ENCODE measurements at regions not wholly inside any gene's neighbourhood (a gene's known extent, or its start where the extent isn't known, plus 50 kb on each side); places are given as distances from the start of the nearest gene placed in this dataset.
"Not testable (repeated sequence)": the region's sequence is repeated elsewhere in the genome, so short reads cannot be mapped to it uniquely, and the experiment has no call there.

DNA sequence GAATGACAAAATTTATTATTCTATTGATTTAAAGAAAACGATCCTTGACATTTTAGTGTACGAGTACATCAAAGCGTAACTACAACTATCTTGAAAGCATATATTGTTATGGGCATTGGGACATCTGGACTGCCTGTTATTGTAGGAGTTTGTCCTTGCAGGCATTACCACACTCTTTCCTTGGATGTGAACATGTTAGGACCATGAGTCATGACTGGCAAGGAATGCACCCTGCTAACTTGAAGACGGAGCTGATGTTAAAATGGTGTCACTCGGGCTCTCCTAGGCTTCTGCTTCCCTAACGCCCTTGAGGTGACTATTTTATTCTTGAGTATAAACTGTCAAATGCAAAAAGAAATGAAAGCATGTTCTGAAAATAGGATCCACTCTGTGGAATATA is 308.7 kb upstream of the ANKRD20A1 start:
- intact Hi-C loops (cut with micrococcal nuclease); H3K27me3 Mint-ChIP-seq; H3K4me3 ChIP-seq (ENCODE audit: low read length in 2 of 2); H3K27ac Mint-ChIP-seq; H3K9me3 Mint-ChIP-seq; H3K4me1 Mint-ChIP-seq; H3K36me3 Mint-ChIP-seq; H3K27me3 ChIP-seq (ENCODE audit: insufficient read depth, low read length); H3K36me3 ChIP-seq (ENCODE audit: insufficient read depth, low read length); H3K4me3 Mint-ChIP-seq; DNase-seq; H3K4me1 ChIP-seq (ENCODE audit: insufficient read depth, low read length); POLR2A ChIA-PET (ENCODE audit: partially characterized antibody); H3K27ac ChIP-seq (ENCODE audit: low read depth, low read length); CTCF ChIA-PET (ENCODE audit: partially characterized antibody); H3K9me3 ChIP-seq (ENCODE audit: control insufficient read depth in 1 of 2, low read length in 2 of 2): not testable (repeated sequence)

GRCh38 chr9:67529834-67530233 is 328.9 kb upstream of the ANKRD20A1 start:
- H3K9me3 Mint-ChIP-seq; DNase-seq; H3K4me3 ChIP-seq (ENCODE audit: low read length in 2 of 2); POLR2A ChIA-PET (ENCODE audit: partially characterized antibody); H3K27ac ChIP-seq (ENCODE audit: low read depth, low read length); H3K9me3 ChIP-seq (ENCODE audit: control insufficient read depth in 1 of 2, low read length in 2 of 2); H3K4me1 Mint-ChIP-seq; H3K36me3 Mint-ChIP-seq; H3K27me3 ChIP-seq (ENCODE audit: insufficient read depth, low read length); H3K4me1 ChIP-seq (ENCODE audit: insufficient read depth, low read length); H3K27ac Mint-ChIP-seq; intact Hi-C loops (cut with micrococcal nuclease); H3K36me3 ChIP-seq (ENCODE audit: insufficient read depth, low read length); CTCF ChIA-PET (ENCODE audit: partially characterized antibody); H3K27me3 Mint-ChIP-seq; H3K4me3 Mint-ChIP-seq: not testable (repeated sequence)

- POLR2A ChIA-PET (ENCODE audit: partially characterized antibody); H3K4me3 Mint-ChIP-seq; H3K4me1 Mint-ChIP-seq: not testable (repeated sequence)
Observed at GRCh38 chr9:67516938-67517337, 341.8 kb upstream of the ANKRD20A1 start.

DNA sequence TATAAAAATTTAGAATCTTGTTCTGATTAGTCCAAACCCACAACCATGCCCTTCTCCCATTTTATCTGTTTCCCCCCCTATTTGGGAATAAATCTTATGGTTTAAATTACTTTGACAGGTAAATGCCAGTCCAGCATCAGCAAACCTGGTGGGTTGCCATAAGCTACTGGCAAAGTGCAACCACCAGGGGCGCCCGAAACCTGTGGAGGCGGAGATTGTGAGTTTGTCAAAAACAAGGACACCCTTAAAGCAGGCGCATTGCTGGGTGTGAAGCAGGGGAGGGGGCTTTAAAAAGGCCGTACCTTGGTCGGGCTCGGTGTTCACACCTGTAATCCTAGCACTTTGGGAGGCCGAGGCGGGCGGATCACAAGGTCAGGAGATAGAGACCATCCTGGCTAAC is 344.1 kb upstream of the ANKRD20A1 start:
- H3K9me3 Mint-ChIP-seq; DNase-seq; H3K36me3 Mint-ChIP-seq; H3K4me1 ChIP-seq (ENCODE audit: insufficient read depth, low read length); H3K27ac Mint-ChIP-seq; H3K4me1 Mint-ChIP-seq; CTCF ChIA-PET (ENCODE audit: partially characterized antibody); H3K9me3 ChIP-seq (ENCODE audit: control insufficient read depth in 1 of 2, low read length in 2 of 2); H3K27ac ChIP-seq (ENCODE audit: low read depth, low read length); H3K27me3 Mint-ChIP-seq; POLR2A ChIA-PET (ENCODE audit: partially characterized antibody); intact Hi-C loops (cut with micrococcal nuclease); H3K4me3 Mint-ChIP-seq; H3K27me3 ChIP-seq (ENCODE audit: insufficient read depth, low read length); H3K36me3 ChIP-seq (ENCODE audit: insufficient read depth, low read length); H3K4me3 ChIP-seq (ENCODE audit: low read length in 2 of 2): not testable (repeated sequence)

More at GRCh38 chr9:67516938-67517337, 341.8 kb upstream of the ANKRD20A1 start:
- H3K27ac Mint-ChIP-seq; DNase-seq; H3K36me3 Mint-ChIP-seq; CTCF ChIA-PET (ENCODE audit: partially characterized antibody); H3K4me3 ChIP-seq (ENCODE audit: low read length in 2 of 2); H3K27ac ChIP-seq (ENCODE audit: low read depth, low read length); intact Hi-C loops (cut with micrococcal nuclease); H3K4me1 ChIP-seq (ENCODE audit: insufficient read depth, low read length); H3K27me3 Mint-ChIP-seq; H3K9me3 Mint-ChIP-seq; H3K9me3 ChIP-seq (ENCODE audit: control insufficient read depth in 1 of 2, low read length in 2 of 2); H3K36me3 ChIP-seq (ENCODE audit: insufficient read depth, low read length); H3K27me3 ChIP-seq (ENCODE audit: insufficient read depth, low read length): not testable (repeated sequence)

DNA sequence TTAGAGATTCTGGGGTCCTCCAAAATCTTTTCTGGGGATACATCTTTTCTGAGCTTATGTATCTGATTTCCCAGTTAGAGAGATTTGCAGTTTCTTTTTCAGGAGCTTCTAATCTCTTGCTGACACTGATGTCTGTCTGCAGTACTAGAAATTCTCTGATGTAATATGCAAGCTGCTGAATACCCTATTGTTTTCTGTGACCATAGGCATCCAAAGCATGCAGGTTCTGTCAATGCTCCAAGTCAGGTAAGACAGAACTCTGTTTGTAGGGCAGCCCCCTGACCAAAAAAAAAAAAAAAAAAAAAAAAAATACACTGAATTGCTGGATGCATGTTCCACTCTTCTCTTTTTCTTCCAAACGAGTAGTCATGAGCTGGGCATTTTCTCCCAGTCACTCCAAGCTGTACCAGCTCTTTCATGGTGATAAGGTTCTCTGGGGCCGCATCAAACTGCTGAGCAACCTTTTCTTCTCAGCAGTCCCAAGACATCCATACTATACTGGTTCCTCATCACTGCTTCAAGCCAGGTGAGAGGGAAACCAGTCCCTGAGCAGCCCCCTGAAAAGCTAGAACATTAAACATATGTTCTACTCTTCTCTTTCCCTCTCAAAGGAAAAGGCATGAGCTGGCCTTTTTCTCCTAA is 354.9 kb upstream of the ANKRD20A1 start:
- intact Hi-C loops (cut with micrococcal nuclease); H3K36me3 ChIP-seq (ENCODE audit: insufficient read depth, low read length); H3K27me3 Mint-ChIP-seq; H3K27me3 ChIP-seq (ENCODE audit: insufficient read depth, low read length); H3K9me3 Mint-ChIP-seq; H3K4me1 ChIP-seq (ENCODE audit: insufficient read depth, low read length); H3K36me3 Mint-ChIP-seq; H3K27ac Mint-ChIP-seq; H3K4me3 ChIP-seq (ENCODE audit: low read length in 2 of 2); H3K4me3 Mint-ChIP-seq; H3K9me3 ChIP-seq (ENCODE audit: control insufficient read depth in 1 of 2, low read length in 2 of 2); CTCF ChIA-PET (ENCODE audit: partially characterized antibody); H3K4me1 Mint-ChIP-seq; H3K27ac ChIP-seq (ENCODE audit: low read depth, low read length); POLR2A ChIA-PET (ENCODE audit: partially characterized antibody); DNase-seq: not testable (repeated sequence)

GRCh38 chr9:67492028-67492427 is 366.7 kb upstream of the ANKRD20A1 start:
- intact Hi-C loops (cut with micrococcal nuclease); DNase-seq; CTCF ChIA-PET (ENCODE audit: partially characterized antibody); H3K4me3 ChIP-seq (ENCODE audit: low read length in 2 of 2); H3K9me3 ChIP-seq (ENCODE audit: control insufficient read depth in 1 of 2, low read length in 2 of 2); H3K4me3 Mint-ChIP-seq; H3K27ac ChIP-seq (ENCODE audit: low read depth, low read length); H3K4me1 Mint-ChIP-seq; H3K27me3 ChIP-seq (ENCODE audit: insufficient read depth, low read length); H3K27me3 Mint-ChIP-seq; H3K4me1 ChIP-seq (ENCODE audit: insufficient read depth, low read length); H3K27ac Mint-ChIP-seq; H3K36me3 Mint-ChIP-seq; H3K9me3 Mint-ChIP-seq; POLR2A ChIA-PET (ENCODE audit: partially characterized antibody); H3K36me3 ChIP-seq (ENCODE audit: insufficient read depth, low read length): not testable (repeated sequence)

DNA sequence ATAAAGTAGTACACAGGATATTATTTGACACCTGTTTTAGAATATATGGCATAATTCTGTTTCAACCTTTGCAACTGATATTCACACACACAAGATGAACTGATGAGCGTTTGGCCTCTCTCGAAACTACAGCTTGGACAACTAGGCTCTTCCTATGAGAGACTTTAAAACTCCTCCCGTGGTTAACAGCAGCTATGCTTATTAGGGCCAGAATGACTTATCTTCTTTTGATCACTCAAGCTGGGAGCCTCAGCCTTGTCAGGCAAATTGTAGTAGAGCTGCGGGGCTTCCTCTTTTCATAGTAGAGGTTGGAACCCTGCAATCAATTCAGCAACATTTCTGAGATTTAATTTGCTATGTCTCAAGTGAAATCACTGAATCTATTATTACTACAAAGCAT is 381.3 kb upstream of the ANKRD20A1 start:
- H3K4me1 ChIP-seq (ENCODE audit: insufficient read depth, low read length); H3K4me1 Mint-ChIP-seq; DNase-seq; H3K4me3 Mint-ChIP-seq; H3K27ac Mint-ChIP-seq; H3K4me3 ChIP-seq (ENCODE audit: low read length in 2 of 2); intact Hi-C loops (cut with micrococcal nuclease); CTCF ChIA-PET (ENCODE audit: partially characterized antibody); POLR2A ChIA-PET (ENCODE audit: partially characterized antibody); H3K27me3 Mint-ChIP-seq; H3K9me3 ChIP-seq (ENCODE audit: control insufficient read depth in 1 of 2, low read length in 2 of 2); H3K27me3 ChIP-seq (ENCODE audit: insufficient read depth, low read length); H3K36me3 Mint-ChIP-seq; H3K9me3 Mint-ChIP-seq; H3K36me3 ChIP-seq (ENCODE audit: insufficient read depth, low read length); H3K27ac ChIP-seq (ENCODE audit: low read depth, low read length): not testable (repeated sequence)

DNA sequence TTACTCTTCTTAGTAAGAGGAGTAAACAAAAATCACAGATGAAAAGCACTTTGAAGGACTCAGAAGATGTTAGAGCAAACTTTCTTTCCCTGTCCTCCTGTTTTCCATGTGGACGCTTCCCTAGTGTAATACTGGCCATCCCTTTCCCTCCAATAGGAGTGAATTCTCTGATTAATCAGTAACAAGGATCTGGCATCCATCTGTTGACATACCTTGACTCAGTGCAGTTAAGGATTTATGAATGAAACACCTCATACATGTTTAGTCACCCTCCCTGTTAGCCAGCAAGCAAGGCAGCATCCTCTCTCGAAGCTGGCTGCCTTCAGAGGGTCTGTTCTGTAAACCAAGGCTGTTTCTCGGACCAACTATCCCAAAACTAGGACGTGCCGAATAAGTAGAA is 388.0 kb upstream of the ANKRD20A1 start:
- H3K4me1 Mint-ChIP-seq; CTCF ChIA-PET (ENCODE audit: partially characterized antibody); H3K9me3 Mint-ChIP-seq: not testable (repeated sequence)

More for the DNA sequence above, 388.0 kb upstream of the ANKRD20A1 start:
- H3K27ac ChIP-seq (ENCODE audit: low read depth, low read length); H3K4me1 ChIP-seq (ENCODE audit: insufficient read depth, low read length); DNase-seq; intact Hi-C loops (cut with micrococcal nuclease); H3K4me3 ChIP-seq (ENCODE audit: low read length in 2 of 2); H3K27me3 ChIP-seq (ENCODE audit: insufficient read depth, low read length); H3K9me3 ChIP-seq (ENCODE audit: control insufficient read depth in 1 of 2, low read length in 2 of 2); H3K36me3 ChIP-seq (ENCODE audit: insufficient read depth, low read length); H3K27me3 Mint-ChIP-seq; H3K4me3 Mint-ChIP-seq; H3K27ac Mint-ChIP-seq; H3K36me3 Mint-ChIP-seq; POLR2A ChIA-PET (ENCODE audit: partially characterized antibody): not testable (repeated sequence)

Data from CD4-positive, alpha-beta memory T cell (primary cell).